ENCODE measurements at regions not wholly inside any gene's neighbourhood (a gene's known extent, or its start where the extent isn't known, plus 50 kb on each side); places are given as distances from the start of the nearest gene placed in this dataset.
A peak's percentile ranks its signal among the peaks of the same experiment; 100 is the strongest.

DNA sequence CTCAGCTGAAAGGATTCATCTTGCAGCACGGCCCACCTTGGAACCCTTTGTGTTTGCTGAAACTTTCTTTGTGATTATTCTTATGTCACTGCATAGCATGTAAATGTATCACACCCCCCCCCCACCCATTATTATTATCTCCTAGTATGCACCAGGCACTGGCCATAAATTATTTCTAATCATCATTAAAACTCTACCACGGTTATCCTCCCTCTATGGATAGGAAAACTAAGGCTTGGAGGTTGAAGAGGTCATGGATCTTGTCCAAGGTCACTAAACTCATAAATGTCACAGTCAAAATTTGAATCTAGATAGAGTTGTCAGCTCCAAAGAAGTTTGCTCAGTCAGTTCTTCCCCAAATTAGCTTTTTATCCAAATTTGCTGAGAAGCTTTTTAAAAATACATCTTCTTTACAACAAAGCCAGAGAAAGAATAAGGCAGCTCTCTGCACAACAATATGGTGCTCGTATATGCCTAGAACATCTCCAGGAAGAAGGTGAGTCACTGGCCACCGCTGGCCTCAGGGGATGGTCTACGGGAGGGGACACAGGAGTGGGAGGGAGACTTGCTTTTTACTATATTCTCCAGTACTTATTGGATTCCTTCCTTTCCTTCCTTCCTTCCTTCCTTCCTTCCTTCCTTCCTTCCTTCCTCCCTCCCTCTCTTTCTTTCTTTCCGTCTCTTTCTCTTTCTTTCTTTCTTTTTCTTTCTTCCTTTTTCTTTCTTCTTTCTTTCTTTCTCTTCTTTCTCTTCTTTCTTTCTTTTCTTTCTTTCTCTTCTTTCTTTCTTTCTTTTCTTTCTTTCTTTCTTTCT lies 134.5 kb downstream of the VEGFA start:
- peak; percentile 40 for DNase-seq (ENCODE audit: low read depth)

DNA sequence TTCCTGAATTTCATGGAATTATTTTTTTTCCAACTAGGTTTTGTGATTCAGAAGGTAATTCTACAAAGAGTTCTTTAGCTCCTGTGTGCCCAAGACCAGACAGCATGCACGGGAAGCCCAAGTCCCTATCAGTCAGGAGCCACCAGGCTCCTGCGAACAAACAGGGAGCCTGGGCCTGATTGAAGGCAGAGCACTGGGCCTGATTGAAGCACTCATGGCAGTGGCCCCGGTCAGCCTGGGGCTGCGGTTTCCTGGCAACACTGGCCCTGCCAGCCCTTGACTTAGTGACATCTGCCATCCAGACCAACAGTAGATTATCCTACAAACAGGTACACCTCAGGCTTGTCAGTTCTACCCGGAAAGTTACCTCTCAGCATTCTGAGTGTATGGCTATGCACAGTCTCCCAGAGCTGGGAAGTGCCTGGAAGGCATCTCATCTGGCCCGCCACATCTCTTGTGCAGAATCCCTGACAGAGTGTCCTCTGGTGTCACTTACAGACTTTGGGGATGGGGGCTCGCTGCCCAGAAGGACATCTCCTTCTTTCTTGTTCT lies 133.8 kb downstream of the VEGFA start:
- DNase-seq (ENCODE audit: low read depth) = no peak

DNA sequence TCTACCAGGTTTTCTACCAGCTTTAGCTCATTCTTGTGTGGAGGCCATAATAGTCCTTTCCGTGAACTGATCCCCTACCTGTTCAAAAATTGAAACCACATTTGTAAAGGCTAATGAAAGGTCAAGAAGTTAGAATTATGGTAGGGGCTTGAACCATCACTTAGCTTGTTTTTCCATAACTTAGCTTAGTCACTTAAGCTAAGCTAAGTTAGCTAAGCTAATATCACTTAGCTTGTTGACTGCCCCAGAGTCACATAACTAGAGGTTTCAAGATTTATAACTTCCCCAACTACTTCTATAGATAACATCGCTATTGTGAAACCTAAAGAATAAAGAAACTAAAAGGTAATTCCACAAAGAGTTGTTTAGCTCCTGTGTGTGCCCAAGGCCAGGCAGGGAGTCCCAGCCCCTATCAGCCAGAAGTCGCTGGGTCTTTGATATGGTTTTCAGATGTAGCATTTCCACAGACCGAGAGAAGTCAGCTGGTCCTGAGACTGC lies 131.8 kb downstream of the VEGFA start:
- DNase-seq (ENCODE audit: low read depth) = no peak

DNA sequence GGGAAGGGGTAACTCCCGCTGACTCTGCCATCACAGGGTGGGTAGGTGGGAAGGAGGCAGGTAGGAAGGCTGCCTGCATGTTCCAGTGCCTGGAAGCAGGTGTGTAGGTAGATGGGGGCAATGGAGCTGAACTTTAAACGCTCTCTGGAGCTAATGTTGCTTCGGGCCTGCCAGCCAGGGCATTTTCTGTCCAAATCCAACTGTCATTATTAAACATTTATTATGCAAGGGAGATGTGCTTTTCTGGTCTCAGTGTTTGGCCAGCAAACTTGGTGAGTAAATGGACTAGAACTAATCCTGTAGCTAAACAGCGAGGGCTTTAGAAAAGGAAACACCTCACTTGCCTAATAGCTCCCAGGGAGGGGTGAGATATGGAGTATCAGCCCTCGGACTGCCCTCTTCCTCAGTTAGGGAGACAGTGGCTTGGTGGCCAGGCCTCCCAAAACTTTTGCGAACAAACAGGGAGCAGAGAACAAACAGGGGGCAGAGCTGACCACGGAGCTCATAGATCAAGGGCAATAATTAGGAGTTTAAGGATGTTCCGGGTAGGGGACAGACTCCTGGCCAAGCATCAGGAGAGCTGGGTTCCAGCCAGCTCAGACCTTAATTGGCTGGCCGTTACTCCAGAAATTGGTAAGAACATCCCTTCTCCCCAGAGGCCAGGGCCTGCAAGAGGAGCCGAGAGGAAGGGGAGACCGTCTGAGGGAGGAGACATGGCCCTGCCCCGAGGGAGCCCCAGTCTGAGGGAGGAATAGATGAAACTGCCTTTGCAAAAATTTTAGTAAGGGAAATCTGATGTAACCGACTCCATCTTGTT lies 131.1 kb downstream of the VEGFA start:
- DNase-seq (ENCODE audit: low read depth) = no peak

DNA sequence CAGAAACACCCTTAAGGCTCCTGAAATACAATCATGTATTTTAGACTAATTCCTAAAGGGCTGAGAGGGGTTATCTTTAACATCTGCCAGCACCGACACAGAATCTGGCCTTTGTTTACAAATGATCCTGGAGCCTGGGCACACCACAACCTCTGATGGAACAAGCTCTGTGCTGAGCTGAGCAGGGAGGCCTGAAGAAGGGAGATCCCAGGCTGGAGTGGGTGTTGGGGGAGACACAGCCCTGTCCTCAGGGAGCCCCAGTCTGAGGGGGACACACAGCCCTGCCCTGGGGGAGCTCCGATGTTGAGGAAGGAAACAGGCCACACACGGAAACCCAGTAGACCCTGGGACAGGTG lies 130.5 kb downstream of the VEGFA start:
- DNase-seq (ENCODE audit: low read depth) = no peak

DNA sequence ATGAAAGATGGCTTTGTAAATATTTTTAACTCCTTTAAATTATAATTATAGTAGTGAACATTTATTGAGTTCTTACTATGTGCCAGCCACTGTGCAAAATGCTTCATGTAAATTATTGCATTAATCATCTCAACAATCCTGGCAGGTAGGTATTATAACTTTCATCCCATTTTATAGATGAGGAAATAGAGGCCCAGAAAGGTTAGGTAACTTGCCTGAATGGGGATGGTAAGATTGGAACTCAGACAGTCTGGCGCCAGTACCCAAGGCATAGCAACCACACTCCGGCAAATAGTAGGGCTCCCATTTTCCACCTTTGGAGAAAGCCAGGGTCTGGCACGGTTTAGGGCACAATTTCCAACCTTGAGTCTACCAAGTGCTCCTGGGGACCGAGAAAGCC lies 129.8 kb downstream of the VEGFA start:
- DNase-seq (ENCODE audit: low read depth) = no peak

DNA sequence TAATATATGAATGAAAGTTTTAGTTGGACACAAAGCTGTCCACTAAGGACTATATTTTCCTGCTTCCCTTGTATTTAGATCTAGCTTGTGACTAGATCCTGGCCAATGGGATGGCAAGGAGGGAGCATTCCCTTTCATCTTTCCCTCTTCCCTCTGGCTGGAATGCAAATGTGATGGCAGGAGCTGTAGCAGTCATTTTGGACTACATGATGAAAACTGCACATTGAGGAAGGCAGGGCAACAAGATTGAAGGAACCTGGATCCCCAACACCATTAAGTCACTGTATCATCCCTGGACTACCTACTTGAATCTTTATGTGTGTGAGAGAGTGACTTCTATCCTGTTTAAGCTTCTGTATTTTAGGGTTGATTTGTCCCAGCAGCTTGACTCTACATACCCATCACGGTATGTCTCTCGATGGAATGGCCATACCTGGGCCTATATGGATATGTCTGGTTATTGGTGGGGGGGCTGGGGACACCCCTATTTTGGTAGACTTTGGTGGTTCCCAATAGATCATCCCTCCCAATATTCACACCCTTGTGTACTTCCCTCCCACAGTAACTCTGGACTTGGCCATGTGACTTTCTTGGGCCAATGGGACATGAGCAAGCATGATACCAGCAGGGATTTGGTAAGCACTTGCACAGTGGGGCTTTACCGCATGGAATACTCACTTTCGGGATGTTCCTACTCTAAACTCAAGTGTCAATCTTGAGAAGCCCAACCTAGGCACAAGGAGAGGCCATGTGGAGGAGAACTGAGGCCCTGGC lies 128.5 kb downstream of the VEGFA start:
- no peak for DNase-seq (ENCODE audit: low read depth)

DNA sequence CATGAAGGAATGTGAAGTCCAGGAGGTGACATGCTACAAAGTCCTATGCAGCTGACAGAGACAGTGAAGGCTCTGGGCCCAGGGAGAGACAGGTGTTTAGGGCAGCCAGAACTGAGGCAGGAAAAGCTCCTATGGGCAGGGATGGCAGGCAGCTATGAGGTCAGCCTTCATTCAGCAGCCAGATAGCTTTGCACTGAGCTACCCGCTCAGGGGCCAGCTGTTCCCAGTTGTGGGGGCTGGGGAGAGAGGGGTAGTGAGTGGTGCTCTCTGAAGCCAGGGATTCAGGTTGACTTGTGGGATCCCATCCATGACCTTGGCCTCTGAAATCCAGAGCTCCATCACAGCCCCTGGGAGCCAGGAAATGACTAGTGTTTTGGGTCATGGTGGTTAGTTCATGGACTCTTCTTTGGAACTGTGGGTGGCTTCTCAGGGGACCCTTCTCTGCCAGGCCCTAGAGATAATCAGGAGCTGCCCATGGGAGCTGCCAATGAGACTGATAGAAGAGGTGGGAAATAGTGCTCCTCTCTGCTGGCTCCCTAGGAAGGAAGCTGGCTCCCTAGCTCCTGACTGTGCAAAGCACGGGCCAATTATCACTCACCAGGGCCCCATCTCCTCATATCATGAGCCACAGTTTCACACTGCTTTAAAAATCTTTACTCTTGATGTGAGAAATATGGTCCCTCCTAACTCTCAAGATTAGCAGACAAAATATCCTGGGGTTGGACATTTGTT lies 127.7 kb downstream of the VEGFA start:
- no peak for DNase-seq (ENCODE audit: low read depth)

DNA sequence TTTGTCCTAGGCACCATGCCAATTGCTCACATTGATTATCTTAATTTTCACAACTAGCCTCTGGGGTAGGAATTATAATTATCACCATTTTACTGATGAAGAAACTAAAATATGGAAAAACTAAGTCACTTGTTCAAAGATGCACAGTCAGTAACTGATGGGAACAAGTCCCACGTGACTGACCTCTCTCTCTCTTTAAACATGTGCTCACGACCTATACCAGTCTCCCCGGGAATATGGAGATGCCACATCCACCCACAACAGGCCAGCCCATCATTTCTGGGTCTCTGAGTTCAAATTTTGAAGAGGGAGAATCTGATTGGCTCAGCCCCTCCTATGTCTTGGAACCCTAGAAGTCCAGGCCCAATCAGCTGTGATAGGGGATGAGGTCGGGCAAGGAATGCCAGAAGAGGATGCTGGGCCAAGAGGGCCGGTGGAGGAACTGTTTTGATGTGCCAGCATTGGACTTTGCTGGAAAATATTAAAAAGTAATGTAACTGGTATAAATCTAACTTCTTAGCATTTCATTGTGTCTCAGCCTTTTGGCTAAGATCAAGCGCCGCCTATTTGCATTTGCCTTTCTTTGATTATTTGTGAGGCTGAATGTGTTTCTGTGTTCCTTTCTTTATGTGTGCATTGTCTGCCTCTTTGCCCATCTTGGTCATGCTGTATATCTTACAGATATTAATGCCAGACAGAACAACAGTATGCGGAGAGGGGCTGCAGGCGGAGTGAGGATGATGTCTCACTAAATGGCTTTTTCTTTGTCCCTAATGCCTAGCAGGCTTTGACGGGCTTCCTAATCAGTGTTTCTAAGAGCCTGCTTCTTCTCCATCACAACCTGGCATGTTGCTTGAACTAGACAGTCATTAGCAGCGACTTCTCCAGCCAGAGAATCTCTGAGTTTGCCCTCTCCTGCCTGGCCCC lies 126.6 kb downstream of the VEGFA start:
- no peak for DNase-seq (ENCODE audit: low read depth)

DNA sequence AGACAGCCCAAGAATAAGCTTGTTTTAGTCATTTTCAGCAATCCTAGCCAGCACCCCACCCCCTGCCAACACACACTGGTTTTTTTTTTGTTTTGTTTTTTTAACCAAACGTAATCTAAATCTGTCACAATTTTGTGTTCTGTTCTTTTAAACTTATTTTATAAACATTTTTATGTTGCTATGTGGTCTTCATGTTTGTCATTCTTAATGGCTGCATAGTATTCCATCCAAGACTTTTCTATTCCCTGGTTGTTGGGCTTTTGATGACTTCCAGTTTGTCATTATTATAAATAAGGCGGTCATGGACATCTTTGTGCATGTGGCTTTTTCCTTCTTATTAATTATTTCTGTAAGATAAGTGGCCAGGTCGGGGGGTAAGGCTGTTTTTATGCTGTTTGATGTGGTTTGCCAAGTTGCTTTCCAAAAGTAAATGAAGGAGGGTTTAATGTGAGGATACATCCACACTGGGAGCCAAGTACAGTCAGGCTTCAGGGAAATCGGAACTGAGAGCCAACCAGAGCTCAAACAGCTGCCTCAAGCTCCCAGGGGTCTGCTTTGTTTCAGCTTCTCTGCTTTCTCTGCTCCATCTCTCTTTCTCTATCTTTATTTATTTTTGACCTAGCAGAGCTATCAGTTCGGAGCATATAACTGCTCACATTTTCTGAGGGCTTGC lies 125.8 kb downstream of the VEGFA start:
- DNase-seq (ENCODE audit: low read depth) = no peak

DNA sequence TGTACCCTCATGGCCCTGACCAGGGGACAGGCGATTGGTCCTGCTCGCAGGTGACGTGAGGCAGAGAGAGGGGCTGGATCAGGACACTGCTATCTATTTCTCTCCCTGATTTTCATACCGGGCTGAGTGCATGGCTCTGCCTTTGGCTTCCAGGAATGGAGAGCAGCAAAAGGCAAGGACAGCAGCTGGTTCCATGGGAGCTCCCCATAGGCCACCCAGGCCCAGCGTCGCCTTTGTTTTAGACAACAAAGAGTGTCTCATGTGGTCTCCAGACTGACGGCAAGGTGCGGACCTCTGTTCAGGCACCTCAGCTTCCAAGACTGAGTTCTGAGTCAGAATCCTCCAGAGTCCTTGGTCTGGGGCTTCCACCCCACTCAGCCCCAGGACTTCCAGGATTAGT lies 123.1 kb downstream of the VEGFA start:
- no peak for DNase-seq (ENCODE audit: low read depth)

DNA sequence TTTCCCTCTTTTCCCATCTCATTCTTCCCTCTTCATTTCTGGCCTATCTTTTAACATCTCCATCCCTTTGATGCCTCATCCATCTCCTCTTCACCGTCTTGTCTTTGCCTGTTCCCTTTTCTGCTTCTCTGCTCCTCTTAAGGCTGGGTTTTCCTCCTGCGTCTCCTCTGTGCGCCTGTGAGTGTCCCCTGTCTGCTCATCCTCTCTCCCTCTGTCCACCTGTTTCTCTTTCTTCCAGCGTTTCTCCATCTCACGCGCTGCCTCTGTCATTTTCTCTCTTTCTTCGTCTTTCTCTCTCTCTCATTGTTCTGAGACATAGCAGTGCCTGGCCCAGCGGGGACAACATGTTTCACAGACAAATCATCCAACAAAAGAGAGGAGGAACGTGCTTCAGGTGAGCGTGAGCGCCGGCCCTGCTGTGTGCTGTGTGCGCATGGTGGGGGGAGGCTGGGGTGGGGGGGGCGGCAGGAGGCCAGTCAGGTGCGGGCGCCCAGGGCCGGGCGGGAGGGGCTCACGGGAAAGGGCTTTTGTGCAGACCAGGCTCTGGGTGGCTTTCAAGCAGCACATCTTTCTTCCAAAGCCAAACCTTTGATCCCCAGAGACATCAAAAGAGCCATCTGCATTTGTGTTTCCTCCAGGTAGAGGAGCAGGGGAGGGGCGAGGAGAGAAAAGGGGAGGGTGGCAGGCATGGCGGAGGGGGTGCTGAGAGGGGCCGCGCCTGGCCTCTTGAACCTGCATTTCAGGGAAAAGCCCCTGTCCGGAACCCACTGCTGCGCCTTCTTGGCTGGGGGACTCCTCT lies 121.3 kb downstream of the VEGFA start:
- no peak for DNase-seq (ENCODE audit: low read depth)

DNA sequence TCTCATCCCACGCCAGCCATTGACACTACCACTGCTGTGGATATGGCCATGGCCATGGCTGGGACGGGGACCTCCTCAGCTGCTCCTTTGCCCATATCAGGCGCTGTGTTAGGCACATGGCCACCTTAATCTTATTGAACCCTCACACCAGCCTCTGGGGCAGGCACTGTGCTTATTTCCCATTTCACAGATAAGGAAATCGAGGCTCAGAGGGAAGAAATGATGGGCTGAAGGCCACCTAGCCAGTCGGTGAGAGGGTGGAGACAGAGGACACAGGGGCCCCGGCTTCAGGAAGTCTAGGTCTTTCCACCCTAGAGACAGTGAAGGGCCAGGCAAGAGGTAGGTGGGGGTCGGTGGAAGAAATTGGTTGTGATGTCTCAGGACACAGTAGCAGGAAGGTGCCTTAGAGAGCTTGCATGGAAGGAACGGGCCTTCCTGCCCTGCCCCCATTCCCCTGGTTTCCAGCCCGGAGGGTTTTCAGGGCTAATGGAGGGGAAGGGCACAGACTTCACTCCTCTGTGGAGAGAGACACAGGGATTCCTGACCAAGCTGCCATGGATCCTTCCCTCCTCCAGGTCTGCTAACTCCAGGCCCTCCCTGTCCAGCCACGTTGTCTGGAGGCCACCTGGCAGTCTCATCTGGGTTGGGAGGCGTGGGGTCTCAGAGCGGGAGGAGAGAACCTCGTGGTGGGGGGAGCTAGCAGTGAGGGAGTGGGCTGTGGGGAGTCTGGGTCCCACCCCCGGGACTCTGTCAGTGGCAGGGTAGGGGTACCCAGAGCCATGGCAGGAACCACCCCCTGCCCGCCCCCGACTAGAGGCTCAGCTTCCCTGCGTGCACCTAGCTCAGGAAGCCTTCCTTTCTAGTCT lies 120.4 kb downstream of the VEGFA start:
- no peak for DNase-seq (ENCODE audit: low read depth)

DNA sequence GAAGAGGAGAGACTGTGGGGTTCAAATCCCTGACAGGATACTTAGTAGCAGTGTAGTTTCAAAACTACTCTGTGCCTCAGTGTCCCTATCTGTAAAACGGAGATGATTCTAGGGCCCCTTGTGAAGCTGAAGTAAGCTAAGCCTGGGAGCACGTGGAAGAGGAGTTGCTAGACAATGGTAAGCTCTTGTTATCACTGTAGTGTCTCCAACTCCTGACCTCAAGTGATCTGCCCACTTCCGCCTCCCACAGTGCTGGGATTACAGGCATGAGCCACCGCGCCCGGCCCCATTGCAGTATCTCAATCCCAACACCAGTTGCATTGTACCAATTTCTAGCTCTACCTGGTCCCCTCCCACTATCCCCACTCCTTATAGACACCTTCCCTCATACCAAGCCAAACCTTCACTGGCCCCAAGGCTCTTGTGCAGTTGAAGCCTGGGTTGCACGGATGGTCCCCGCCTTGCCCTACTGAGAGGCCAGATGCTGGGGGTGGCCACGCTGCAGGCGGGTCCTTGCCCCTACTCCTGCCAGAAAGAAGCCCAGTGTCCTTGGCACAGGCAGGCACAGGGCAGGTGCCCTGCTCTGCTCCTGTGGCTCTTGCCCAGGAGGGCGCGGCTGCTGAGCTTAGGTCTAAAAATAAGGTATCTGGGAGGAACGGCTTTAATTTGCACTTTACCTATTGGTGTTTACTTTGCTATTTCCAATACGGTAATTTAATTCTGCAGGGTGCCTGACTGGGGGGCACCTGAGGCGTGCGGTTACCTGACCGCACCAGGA lies 118.1 kb downstream of the VEGFA start:
- no peak for DNase-seq (ENCODE audit: low read depth)

DNA sequence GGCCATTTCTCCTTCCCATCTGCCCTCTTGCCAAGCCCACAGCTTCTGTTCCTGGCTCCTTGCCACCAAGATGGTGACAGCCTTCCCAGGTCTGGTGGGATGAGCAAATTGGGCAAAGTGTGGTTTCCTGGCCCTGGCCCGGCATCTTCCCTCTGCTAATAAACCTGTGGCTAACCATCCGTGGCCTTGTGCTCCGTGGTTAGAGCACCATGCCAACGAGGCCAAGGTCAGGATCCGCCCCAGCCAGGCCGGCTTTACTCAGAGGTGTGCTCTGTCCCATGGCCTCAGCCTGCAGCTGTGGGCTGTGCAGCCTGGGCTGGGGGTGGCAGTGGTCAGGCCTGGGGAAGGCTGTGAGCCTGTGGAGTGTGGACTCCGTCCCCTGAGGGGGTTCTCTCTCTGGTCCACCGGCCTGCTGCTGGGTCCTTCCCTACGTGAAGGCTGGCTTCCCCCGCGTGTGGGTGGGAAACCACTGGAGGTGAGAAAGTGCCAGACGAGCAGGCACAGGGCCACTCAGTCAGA lies 117.4 kb downstream of the VEGFA start:
- DNase-seq (ENCODE audit: low read depth) = peak; percentile 19

DNA sequence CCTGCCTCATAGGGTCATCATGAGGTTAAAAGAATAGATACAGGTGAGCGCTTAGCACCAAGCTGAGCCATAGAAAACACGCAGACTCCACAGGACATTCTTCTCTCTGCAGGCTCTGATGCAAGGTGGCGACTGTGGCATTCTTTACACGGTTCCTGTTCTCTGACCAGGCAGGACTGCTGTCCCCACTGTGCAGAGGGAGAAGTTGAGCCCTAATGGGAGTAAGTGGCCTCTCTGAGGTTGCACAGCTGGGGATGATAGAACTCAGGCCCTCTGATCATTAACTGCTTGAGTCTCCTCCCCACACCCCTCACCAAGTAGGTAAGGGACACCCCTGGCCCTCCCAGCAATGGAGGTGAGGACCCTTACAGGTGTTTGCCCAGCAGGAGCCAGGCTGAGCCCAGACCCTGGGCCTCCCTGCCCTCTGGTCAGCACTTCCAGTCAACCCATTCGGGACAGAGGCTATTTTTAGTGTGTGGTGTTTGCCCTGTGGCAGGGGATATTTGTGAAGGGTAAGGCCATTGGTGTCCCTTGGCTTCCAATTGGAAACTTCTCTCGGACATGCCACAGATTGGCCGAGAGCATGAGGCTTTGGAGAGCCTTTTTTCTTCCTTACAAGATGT lies 116.8 kb downstream of the VEGFA start:
- no peak for DNase-seq (ENCODE audit: low read depth)

DNA sequence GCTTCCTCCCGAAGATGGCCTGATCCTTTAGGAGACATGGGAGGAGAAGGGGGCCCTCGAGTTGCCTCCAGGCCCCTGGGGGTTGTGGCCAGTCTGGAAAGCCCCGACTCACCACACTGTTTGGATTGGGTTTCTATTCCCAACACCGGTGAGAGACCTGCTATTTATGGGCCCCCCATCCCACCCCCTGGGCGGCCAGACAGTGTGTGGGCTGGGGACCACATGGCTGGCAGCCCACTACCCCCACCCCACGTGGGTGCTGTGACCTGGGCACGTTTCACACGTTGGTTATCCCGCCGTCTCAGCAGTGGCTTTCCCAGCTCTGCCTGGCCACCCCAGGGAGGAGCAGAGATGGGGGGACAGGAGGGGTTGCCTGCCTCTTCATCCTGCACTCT lies 116.1 kb downstream of the VEGFA start:
- DNase-seq (ENCODE audit: low read depth) = no peak
